Thymus (tissue), 11 donors: ENCODE measurements at regions not wholly inside any gene's neighbourhood (a gene's known extent, or its start where the extent isn't known, plus 50 kb on each side); places are given as distances from the start of the nearest gene placed in this dataset.

ENCODE experiments used
- DNase-seq, 9 donors: peaks; one replicate each; pipeline ENCODE4 v3.0.0-alpha.2; 2013; ENCODE audit warnings: low spot score in 9 of 9, low read depth in 6 of 9, missing footprints in 1 of 9
- H3K27ac ChIP-seq, 2 donors: one replicate each; pipeline ENCODE4 v1.5.1; 2013; ENCODE audit warnings: control low read depth in 1 of 2, low read depth in 1 of 2, low read length in 1 of 2, mild to moderate bottlenecking in 1 of 2, moderate library complexity in 1 of 2
- H3K27me3 ChIP-seq, 2 donors: one replicate each; pipeline ENCODE4 v1.5.1; 2013; ENCODE audit warnings: low read length in 1 of 2; ENCODE audit not compliant: control insufficient read depth in 2 of 2, insufficient read depth in 1 of 2
- H3K36me3 ChIP-seq, 2 donors: one replicate each; pipeline ENCODE4 v1.5.1; 2013; ENCODE audit warnings: low read length in 1 of 2, mild to moderate bottlenecking in 1 of 2, moderate library complexity in 1 of 2; ENCODE audit not compliant: control insufficient read depth in 2 of 2, insufficient read depth in 2 of 2
- H3K4me1 ChIP-seq, 2 donors: one replicate each; pipeline ENCODE4 v1.5.1; 2013; ENCODE audit warnings: low read length in 2 of 2; ENCODE audit not compliant: control insufficient read depth in 2 of 2, insufficient read depth in 2 of 2
- H3K4me3 ChIP-seq, 2 donors: one replicate each; pipeline ENCODE4 v1.5.1; 2013; ENCODE audit warnings: low read length in 2 of 2, control low read depth in 1 of 2, mild to moderate bottlenecking in 1 of 2
- H3K9me3 ChIP-seq, 2 donors: one replicate each; pipeline ENCODE4 v1.5.1; 2013; ENCODE audit warnings: low read length in 1 of 2, mild to moderate bottlenecking in 1 of 2; ENCODE audit not compliant: control insufficient read depth in 2 of 2, insufficient read depth in 1 of 2
- WGBS: extraction: QIAGEN DNeasy Blood & Tissue Kit; methylation state at CpG from one replicate; pipeline ENCODE4 v1.1.7; 2013; 5-methylcytosine and 5-hydroxymethylcytosine counted together
- donor health status: healthy.

- Histone ChIP-seq H3K27me3 (no peaks in the 10 kb centered on the region), H3K27ac (no peak overlapping the region), H3K4me3 (no peak overlapping the region), H3K9me3 (no peaks in the 10 kb centered on the region), H3K4me1 (no peaks in the 10 kb centered on the region), H3K36me3 (no peaks in the 10 kb centered on the region)
- no peak for DNase-seq
Observed at GRCh38 chr14:26810631-26811030, 212.8 kb upstream of the NOVA1 start.

- no peaks in the 10 kb centered on the region for H3K4me1 ChIP-seq
- H3K9me3 ChIP-seq: no peaks in the 10 kb centered on the region
- 89% methylated on average over 3 of the region's 3 CpGs for WGBS
- H3K4me3 ChIP-seq: no peak overlapping the region
- H3K27ac ChIP-seq: no peak overlapping the region
- H3K36me3 ChIP-seq: no peaks in the 10 kb centered on the region
- no peaks in the 10 kb centered on the region for H3K27me3 ChIP-seq
- DNase-seq: no peak
Observed at GRCh38 chr14:26811756-26812305, 214.0 kb upstream of the NOVA1 start.

- H3K4me1 ChIP-seq: no peaks in the 10 kb centered on the region
Observed at GRCh38 chr14:26820138-26820537, 222.3 kb upstream of the NOVA1 start.

GRCh38 chr14:26820572-26820971 lies 222.7 kb upstream of the NOVA1 start:
- Histone ChIP-seq H3K27me3 (no peaks in the 10 kb centered on the region), H3K4me1 (no peaks in the 10 kb centered on the region), H3K27ac (no peak overlapping the region), H3K36me3 (no peaks in the 10 kb centered on the region), H3K4me3 (no peak overlapping the region), H3K9me3 (no peaks in the 10 kb centered on the region)
- DNase-seq: no peak
- WGBS: 95% methylated on average over 4 of the region's 4 CpGs

More at GRCh38 chr14:26820138-26820537, 222.3 kb upstream of the NOVA1 start:
- Histone ChIP-seq H3K36me3 (no peaks in the 10 kb centered on the region), H3K27ac (no peak overlapping the region), H3K4me3 (no peak overlapping the region), H3K9me3 (no peaks in the 10 kb centered on the region), H3K27me3 (no peaks in the 10 kb centered on the region)
- DNase-seq: no peak
- WGBS: 93% methylated on average over 1 of the region's 1 CpG

- H3K4me1 ChIP-seq: no peaks in the 10 kb centered on the region
- DNase-seq: no peak
- H3K27ac ChIP-seq: no peak overlapping the region
- no peaks in the 10 kb centered on the region for H3K9me3 ChIP-seq
- H3K4me3 ChIP-seq: no peak overlapping the region
- H3K27me3 ChIP-seq: no peaks in the 10 kb centered on the region
- no peaks in the 10 kb centered on the region for H3K36me3 ChIP-seq
- 92% methylated on average over 4 of the region's 4 CpGs for WGBS
Observed at GRCh38 chr14:26828741-26829140, 230.9 kb upstream of the NOVA1 start.

- Histone ChIP-seq H3K4me3 (no peak overlapping the region), H3K27ac (no peak overlapping the region), H3K9me3 (no peaks in the 10 kb centered on the region), H3K27me3 (no peaks in the 10 kb centered on the region), H3K36me3 (no peaks in the 10 kb centered on the region), H3K4me1 (no peaks in the 10 kb centered on the region)
- no peak for DNase-seq
Observed at GRCh38 chr14:26833621-26834176, 235.9 kb upstream of the NOVA1 start.

- Histone ChIP-seq H3K4me1 (no peaks in the 10 kb centered on the region), H3K4me3 (no peak overlapping the region), H3K9me3 (no peaks in the 10 kb centered on the region), H3K27me3 (no peaks in the 10 kb centered on the region), H3K27ac (no peak overlapping the region), H3K36me3 (no peaks in the 10 kb centered on the region)
- WGBS: 30% methylated on average over 4 of the region's 4 CpGs
- DNase-seq: no peak
Observed at GRCh38 chr14:26835979-26836570, 238.2 kb upstream of the NOVA1 start.

GRCh38 chr14:26839481-26839880 lies 241.6 kb upstream of the NOVA1 start:
- Histone ChIP-seq H3K4me1 (no peaks in the 10 kb centered on the region), H3K4me3 (no peak overlapping the region), H3K36me3 (no peaks in the 10 kb centered on the region), H3K27me3 (no peaks in the 10 kb centered on the region), H3K27ac (no peak overlapping the region), H3K9me3 (no peaks in the 10 kb centered on the region)
- 86% methylated on average over 1 of the region's 1 CpG for WGBS
- DNase-seq: no peak

GRCh38 chr14:26841326-26841725 lies 243.5 kb upstream of the NOVA1 start:
- H3K27me3 ChIP-seq: no peaks in the 10 kb centered on the region
- H3K4me3 ChIP-seq: no peak overlapping the region
- H3K27ac ChIP-seq: no peak overlapping the region
- H3K36me3 ChIP-seq: no peaks in the 10 kb centered on the region
- no peaks in the 10 kb centered on the region for H3K4me1 ChIP-seq
- 70% methylated on average over 4 of the region's 4 CpGs for WGBS
- no peaks in the 10 kb centered on the region for H3K9me3 ChIP-seq
- no peak for DNase-seq
